Stomach (tissue), 4 donors: ENCODE measurements at regions not wholly inside any gene's neighbourhood (a gene's known extent, or its start where the extent isn't known, plus 50 kb on each side); places are given as distances from the start of the nearest gene placed in this dataset.

ENCODE experiments used
- EP300 ChIP-seq: sonication (generic); formaldehyde crosslinking; IDR thresholded peaks from one replicate; pipeline ENCODE4 v1.6.1; 2017; ENCODE audit warnings: antibody characterized with exemption
- POLR2A ChIP-seq, 4 donors: fragments of 450-650 bp; IDR thresholded peaks; one replicate each; pipeline ENCODE4 v1.6.1; 2016; ENCODE audit warnings: antibody characterized with exemption in 4 of 4, control low read depth in 2 of 4, mild to moderate bottlenecking in 1 of 4, moderate library complexity in 1 of 4
- TF ChIP-seq, protein P1 (sequence below), 7 experiments: fragments of 450-650 bp in 4 of 7; fragments of 200-600 bp in 3 of 7; sonication (generic) in 3 of 7; IDR thresholded peaks; one replicate each; pipeline ENCODE4 v1.5.1; 2016 to 2019; ENCODE audit warnings: antibody characterized with exemption in 7 of 7, control low read depth in 2 of 7, mild to moderate bottlenecking in 1 of 7

DNA sequence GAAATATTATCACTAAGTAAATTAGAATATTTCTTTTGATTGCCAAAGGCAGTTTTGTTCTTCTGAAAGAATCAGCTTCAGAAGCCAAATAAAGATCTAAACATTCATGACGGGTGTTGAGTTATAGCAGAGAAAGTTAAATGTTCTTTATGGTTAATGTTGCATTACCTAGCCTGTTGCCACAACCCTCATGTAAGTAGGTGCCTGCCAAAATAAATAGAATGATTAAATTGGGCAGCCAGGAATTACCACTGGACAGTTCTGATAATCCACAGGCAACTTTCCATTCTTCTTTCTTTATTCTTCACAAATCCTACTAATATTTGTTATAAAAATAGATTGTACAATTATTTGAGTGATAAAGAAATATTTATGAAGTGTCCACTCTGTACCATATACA lies 217.9 kb upstream of the NRIP1 start:
- TF ChIP-seq POLR2A (IDR thresholded peaks at IDR 0.05), result no peak
- TF ChIP-seq EP300, result no peak
- TF ChIP-seq, protein P1, sequence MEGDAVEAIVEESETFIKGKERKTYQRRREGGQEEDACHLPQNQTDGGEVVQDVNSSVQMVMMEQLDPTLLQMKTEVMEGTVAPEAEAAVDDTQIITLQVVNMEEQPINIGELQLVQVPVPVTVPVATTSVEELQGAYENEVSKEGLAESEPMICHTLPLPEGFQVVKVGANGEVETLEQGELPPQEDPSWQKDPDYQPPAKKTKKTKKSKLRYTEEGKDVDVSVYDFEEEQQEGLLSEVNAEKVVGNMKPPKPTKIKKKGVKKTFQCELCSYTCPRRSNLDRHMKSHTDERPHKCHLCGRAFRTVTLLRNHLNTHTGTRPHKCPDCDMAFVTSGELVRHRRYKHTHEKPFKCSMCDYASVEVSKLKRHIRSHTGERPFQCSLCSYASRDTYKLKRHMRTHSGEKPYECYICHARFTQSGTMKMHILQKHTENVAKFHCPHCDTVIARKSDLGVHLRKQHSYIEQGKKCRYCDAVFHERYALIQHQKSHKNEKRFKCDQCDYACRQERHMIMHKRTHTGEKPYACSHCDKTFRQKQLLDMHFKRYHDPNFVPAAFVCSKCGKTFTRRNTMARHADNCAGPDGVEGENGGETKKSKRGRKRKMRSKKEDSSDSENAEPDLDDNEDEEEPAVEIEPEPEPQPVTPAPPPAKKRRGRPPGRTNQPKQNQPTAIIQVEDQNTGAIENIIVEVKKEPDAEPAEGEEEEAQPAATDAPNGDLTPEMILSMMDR (IDR thresholded peaks at IDR 0.05), result no peak
